Fibroblast of skin of right biceps (primary cell): ENCODE measurements at regions not wholly inside any gene's neighbourhood (a gene's known extent, or its start where the extent isn't known, plus 50 kb on each side); places are given as distances from the start of the nearest gene placed in this dataset.

ENCODE experiments used
- DNase-seq: peaks from one replicate; pipeline ENCODE4 v3.0.0-alpha.2; 2013

DNA sequence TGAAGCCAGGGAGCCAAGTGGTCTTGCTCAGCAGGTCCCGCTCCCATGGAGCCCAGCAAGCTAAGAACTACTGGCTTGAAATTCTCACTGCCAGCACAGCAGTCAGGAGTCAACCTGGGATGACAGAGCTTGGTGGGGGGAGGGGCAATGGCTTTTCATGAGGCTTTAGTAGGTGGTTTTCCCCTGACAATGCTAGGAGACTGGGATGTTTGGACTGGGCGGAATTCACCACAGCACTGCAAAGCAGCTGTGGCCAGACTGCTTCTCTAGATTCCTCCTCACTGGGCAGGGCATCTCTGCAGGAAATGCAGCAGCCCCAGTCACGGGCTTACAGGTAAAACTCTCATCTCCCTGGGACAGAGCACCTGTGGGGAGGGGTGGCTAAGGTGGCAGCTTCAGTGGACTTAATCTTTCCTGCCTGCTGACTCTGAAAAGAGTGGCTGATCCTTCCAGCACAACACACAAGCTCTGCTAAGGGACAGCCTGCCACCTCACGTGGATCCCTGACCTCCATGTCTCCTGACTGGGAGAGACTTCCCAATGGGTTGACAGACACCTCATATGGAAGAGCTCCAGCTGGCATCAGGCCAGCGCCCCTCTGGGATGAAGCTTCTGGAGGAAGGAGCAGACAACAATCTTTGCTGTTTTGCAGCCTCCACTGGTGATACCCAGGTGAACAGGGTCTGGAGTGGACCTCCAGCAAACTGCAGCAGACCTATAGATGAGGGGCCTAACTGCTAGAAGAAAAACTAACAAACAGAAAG, 349.7 kb upstream of the ST6GAL2 start:
- no peak for DNase-seq

DNA sequence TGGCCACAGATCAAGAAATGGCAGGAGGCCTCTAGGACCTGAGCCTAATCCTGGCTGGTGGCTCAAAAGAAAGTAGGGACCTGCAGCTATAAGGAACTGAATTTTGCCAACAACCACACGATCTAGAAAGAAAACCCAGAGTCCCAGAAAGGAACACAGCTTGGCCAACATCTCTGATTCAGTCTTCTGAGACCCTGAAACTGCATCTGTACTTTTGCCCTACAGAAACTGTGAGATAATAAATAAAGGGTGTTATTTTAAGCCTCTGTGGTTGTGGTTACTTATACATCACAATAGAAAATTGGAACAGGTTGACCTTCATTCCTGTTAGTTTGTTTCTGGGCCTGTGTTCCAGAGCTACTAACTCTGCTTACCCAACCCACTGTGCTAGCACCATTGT, 356.8 kb upstream of the ST6GAL2 start:
- no peak for DNase-seq

DNA sequence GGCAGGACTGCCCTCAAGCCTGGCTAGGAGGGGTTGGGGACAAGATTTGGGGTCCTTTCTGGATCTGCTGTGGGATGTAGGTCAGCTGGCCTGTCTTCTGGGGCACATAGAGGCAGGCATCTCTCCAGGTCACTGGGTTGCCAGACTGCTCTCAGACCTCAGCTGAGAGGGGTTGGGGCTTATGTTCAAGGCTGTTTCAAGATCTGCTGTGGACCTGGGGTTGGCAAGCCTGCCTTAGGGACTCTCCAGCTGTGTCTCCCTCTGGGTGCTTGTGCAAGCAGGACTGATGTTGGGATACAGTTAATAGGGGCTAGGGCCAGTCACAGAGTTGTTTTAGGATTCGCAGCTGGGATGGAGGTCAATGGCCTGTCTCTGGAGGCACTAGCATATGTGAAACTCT, 363.0 kb upstream of the ST6GAL2 start:
- no peak for DNase-seq

DNA sequence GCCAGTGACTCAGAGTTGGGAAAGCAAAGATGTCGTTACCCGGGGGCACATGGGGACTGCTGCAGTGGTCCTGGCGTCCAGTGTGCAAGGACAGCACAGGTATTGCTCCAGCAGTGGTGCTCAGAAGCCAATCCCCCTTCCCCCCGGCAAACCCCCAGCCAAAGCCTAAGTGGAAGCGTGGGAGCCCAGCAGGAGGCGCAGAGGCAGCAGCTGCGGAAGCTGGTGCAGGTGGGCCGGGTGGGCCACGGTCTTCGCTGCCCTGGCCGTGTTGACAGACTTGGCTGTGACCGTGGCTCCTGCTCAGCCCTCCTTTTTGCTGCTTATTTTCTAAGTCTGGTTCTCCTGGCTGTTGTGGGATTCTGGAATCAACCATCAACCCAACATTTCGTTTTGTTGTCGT, 369.8 kb upstream of the ST6GAL2 start:
- DNase-seq: no peak

DNA sequence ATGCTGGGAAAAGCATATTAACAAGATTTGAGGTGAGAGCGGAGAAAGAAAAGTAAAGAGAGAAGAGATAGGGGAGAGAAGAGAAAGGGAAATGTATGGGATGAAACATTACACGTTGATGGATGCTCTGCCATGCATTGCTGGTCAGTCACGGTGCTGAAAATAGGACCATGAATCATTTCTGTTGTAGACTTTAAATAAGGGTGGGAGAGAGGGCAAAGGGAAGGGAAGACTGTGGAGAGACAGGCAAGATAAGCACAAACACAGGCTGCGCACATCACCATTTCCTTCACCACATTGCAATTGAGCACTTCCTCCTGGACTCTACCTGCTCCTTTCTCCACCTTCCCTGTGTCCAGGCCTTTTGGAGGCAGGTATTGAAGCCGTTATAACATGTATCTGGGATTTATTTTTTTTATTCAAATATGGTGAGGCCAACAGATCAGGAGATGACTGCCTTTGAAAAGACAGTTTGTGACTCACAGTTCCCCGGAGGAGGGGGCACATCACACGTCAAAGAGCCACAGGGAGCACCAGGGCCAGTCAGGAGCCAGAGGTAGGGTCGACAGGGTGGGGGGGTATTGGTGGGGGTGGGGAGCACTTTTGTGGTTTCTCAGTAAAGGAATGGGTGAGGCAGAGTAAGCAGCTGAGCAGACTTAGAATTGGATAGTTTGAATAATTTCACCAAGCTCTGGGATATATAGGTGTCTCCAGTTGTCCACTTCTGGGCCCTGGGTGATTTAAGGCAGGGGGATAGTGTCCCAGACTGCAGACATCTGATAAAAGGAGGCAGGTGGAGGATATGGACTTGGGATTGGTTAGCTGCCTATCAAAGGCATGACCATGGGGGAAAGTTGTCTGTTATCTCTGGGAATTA, 372.8 kb upstream of the ST6GAL2 start:
- DNase-seq: no peak

DNA sequence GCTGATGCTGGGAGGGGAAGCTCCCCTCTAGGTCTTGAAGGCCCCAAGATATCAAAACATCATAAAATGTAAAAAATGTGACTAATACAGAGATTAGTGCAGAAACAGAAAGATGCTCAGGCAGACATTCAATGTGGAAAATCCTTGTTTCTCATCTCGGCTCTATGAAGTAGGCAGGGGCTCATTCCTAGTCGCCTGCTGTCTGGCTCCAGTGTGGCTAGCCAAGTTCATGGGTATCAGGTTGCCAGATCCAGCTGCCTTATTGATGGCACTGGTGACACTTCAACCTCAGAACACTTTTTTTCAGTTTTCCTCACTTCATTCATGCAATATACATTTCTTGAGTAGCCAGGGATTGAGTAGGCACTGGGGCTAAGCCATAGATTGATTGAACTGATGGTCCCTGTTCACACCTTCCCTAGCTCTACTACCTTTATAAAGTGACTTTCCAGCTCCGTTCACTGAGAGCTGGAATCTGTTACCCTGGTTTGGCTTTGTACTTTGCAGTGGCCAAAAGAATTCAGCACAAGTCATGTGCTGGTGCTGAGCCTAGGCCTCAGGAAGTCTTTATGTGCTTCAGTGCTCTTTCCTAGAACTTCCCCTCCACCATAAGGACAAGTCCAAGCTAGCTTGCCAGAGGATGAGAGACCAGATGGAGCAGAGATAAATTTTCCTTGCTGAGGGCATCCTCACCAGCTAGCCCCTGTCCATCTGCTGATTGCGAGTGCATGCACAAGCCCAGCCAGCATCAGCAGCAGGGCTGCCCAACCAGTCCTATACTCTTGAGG, 373.6 kb upstream of the ST6GAL2 start:
- no peak for DNase-seq

DNA sequence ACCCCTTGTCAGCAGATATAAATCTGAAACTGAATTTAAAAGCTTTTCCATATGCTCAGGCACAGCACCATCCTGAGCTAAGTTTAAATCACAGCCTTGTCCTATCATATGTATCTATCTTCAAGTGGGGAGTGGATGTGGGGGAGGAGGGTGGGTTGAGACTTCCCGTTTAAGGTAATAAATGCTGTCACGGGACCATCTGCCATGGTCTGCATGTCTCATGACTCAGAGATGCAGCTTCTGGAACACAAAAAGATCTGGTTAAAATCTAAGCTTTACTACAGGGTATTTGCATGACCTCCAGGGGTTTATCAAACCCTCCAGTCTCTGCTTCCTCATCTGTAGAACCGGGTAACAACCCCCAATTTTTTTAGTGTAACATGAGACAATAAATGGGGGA, 377.7 kb upstream of the ST6GAL2 start:
- peak; percentile 46 for DNase-seq

DNA sequence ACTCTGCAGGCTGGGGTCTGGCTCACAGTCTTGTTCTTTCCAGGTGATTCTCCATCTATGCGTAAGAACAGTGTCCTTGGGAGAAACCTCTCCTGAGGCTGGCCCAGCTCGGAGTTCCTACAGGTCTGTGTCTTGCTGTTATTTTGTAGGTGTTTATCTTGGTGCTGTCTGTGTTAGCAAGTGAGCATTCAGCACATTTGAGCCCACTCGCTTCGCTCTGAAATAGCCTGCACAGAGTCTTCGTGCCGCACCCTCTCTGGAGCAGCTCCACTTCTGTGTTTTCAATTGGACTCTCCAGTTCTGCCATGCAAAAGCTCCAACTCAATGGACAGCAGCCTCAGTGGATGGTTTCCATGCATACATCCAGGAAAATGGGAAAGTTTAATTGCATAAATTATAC, 378.2 kb upstream of the ST6GAL2 start:
- no peak for DNase-seq

DNA sequence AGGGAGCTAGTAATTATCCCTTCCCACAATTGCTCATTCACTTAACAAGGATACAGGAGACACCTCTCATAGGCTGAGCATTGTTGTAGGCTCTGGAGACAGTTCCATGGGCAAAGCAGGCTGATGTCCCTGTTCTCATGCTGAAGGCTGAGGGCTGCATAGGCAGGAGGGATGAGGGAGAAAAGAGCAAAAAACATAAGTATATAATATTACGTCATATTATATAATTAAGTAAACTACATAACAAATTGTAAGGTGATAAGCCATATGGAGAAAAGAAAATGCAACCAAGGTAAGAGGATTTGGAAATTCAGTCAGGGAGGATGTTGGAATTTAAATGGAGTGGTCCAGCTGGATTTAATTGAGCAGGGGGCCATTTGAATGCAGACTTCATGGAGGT, 380.6 kb upstream of the ST6GAL2 start:
- DNase-seq: no peak

DNA sequence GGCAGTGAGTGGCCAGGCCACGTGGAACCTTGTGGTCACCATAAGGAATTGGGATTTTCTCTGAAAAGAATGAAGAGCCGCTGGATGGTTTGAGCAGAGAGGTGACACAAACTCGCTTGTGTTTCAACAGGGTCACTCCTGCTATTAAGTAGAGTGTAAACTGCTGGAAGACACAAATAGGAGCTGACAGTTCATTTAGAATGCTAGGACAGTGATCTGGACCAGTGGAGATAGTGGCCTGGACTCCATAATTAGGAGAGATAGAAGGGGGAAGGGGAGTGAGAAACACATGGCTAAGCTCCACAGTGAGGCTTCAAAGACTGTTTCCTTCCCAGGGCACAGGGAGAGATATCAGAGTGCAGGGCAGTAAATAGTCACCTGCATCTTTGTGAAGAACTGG, 381.1 kb upstream of the ST6GAL2 start:
- DNase-seq: no peak

DNA sequence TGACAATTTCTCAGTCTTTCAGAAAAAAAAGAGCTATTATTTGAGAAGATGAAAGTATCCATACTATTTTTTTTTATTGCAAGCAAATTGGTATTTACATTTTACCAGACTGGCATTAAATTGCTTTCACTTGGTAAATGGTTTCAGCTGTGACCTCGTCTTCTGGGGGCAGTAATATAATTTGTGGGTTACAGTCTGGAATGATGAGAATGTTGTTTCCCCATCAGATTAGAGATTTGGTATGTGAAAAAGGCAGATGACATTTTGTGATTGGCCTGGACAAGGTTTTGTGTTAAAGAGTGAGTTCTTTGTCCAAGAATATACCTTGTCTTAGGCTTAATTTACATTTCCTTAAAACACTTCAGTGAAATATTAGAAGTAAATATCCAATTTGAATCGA, 390.1 kb upstream of the ST6GAL2 start:
- peak; percentile 36 for DNase-seq

DNA sequence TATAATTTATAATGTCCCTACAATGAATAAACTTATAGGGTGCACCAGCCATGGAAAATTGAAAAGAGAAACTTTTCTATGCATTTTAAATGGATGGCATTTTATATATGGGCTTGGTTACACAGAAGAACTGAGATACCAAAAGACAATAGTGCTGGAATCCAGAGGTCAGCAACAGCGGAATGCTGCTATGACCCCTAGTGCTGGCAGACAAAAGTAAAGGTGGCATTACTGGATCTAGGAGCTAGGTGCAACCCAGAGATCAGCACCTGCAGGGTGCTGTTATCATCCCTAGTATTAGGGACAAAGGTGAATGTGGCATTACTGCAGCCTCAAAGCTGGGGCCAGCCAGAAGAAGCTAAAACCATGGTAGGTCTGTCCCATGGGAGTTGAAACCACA, 392.7 kb upstream of the ST6GAL2 start:
- no peak for DNase-seq

DNA sequence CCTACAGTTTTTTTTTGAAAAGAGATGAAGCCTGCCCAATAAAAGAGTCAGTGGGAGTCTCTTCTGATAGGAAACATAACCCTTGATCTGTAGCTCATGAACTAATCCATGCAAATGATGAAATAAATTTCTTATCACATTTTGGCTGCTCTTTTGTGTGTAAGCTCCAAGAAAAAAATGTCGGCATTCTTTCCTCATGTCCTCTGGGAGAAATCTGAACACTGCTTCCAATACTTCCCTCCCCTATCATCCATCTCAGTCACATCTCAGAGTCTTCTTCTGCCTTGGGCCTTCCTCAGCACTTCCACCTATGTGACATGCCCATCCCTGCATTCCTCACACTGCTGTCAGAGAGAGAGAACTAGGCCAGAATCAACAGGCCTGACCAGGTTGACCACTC, 395.7 kb upstream of the ST6GAL2 start:
- no peak for DNase-seq

DNA sequence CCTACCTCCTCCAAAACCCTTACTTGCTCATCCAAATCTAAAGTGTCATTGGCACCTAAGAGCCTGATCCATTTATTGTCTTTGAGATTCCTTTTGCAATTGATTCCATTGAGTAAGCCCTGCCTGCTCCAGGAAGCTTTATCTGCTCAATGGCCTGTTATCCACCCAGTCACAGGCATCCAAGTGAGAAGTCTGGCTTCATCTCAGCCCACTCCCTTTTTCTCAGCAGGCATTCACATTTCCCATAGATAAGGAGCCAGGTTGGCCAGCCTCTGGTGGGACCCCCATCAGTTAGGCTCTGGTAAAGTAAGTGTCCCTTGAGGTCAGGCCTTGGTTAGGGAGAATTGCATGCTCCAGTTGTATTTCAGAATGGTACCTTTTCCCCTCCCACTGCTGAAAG, 396.2 kb upstream of the ST6GAL2 start:
- no peak for DNase-seq

DNA sequence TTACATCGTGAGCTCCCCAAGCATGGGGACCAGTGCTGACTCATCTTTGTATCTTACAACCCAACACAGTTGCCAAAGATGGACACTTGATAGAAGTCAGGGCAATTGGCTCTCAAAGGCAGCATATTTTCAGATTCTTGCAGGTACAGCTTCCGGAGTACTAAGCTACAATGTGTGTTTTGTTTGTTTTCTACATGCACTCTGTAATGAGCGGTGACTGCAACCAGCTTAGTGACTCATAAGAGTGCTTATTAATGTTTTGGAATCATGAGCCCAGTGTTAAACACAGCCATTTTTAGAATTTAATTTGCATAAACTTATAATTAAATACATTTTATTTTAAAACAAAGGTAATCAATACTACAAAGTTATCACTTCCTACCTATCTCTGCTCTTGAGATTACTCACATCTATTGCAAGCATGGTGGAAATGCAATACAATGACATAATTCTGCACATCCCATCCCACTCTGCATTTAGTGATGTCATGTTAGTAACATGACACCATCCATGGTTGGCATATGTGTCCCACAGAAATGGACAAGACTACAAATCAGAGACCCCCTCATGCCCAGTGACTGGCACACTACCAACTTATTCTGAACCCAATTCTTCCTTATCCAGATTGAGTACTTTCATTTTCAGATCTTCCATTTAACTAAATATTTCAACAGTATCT, 399.8 kb upstream of the ST6GAL2 start:
- DNase-seq: no peak

DNA sequence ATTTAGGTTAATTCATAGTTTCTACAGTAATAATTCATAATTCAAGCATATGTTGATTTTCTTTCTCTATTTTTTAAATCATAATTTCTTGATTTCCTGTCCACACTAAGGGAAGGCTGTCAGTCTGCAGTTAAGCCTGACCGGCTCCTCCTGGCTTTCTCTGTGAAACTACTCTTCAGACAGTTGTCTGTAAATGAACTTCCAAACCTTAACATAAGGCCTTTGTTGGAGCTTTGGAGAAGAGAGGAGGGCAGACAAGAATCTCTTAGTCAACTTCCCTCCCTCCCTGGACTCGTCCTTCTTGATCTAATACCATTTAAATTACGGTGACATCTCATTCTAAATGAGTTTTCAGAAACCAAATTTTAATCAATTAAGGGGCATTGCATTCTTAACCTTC, 404.1 kb upstream of the ST6GAL2 start:
- DNase-seq: no peak

DNA sequence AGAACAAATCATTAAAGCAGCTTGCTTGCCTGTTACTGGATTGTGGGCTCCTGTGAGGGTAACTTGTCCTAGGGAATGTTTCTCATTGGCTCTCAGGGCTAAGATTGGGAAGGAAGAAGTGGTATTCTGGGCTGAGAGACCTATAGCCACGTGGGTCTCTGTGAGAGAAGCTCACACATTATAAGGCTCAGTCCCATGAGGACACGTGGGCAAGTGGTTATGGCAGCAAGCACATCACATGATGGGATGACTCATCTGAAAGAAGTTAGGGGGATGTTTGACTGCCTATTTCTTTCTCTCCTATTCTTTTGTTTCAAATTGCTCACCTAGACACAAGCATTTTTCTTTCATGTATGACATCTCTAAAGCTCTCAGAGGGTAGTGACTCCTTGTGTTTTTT, 418.0 kb upstream of the ST6GAL2 start:
- DNase-seq: peak; percentile 38

DNA sequence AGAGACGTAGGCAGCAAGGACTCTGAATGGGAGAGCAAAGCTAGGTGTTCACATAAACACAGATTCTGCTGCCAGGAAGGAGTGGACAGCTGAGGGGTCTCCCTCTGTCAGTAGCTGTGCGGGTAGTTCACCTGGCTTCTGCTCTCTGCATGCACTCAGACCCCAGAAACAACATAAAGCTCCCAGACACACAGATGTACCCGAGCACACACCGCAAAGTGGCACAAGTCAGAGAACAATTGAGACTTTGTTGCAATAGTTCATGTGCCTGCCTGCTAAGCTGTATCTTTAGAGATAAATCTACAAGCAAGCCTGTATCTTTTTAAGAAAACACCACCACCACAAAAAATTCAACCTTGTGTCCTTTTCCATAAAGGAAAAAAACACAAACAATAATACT, 420.0 kb upstream of the ST6GAL2 start:
- no peak for DNase-seq

DNA sequence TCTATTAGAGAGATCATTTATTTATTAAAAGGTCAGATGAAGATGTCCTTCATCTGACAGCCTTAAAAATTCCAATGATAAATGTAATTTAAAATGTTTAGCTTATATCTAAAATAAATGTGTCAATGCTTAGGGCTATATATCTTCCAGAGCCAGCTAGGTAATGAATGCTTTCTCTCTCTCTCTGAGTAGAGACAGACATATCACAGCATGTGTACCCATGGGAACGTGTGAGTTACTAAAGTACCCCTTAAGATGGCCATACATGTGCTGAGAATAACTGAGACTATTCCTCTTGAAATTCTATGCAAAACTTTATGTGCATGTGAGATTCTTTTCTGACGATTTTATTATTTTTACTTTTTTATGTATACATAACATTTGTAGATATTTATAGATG, 420.9 kb upstream of the ST6GAL2 start:
- no peak for DNase-seq

DNA sequence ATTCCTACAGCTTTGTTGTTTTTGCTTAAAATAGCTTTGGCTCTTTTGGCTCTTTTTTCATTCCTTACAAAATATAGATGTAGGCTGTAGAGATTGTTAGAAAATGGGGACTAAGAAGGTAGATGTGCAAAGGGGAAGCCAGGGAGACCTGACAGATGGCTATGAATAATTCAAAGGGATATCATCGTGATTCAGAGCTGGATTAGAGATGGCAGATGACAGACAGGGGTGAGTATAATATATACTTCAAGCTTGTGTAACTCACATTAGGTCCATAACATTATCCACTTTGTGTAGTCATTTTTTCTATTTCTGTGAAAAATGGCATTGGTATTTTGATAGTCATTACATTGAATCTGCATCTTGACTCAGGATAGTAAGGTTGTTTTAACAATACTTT, 422.9 kb upstream of the ST6GAL2 start:
- DNase-seq: no peak

DNA sequence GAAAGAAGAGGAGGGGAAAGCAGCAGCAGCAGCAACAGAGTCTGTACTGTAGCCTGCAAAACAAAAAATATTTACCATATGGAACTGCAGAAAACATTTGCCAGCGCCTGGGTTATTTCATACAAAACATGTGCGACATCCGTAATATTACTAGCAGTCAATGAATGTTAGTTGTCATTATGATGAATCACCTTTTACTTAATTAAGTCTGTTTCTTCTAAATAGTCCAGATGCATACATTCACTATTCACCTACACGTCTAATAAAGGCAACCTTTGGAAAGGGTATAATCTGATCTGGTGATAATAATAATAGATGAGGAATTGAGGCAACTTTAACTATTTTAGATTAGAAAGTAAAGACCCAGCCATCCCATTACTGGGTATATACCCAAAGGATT, 426.3 kb upstream of the ST6GAL2 start:
- DNase-seq: no peak

DNA sequence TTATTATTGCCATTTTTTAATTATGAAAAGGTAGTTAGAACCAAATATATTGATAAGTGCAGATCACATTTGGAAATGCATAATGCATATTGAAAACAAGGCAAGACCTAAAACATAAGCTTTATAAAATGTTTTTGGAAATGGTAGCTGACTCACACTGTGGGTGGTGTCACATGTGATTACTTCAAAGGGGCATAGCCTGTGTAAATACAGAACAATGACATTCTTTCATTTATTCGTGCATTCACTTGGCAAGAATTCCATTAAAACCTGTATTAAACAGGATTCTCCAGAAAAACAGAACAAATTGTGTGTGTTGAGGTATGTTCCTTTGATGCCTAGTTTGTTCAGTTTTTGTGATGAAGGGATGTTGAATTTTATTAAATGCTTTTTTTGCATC, 427.3 kb upstream of the ST6GAL2 start:
- no peak for DNase-seq

DNA sequence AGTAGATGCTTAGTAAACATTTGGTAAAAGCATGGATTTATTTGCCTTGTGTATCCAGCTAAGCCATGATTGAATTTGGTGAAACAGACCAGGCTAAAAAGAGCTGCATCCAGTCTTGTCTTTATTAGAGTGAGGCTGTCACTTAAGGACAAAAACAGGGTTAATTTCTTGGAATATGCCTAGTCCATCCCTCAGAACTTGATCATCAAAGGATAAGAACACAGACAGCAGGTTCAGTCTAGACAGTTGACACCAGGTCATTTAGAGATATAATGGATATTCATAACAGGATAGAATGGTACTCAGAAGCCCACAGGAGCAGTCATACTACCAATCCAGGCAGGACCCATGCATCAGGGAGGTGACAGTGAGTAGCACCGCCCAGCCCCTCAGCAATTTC, 434.9 kb upstream of the ST6GAL2 start:
- no peak for DNase-seq
